ENCODE measurements at regions not wholly inside any gene's neighbourhood (a gene's known extent, or its start where the extent isn't known, plus 50 kb on each side); places are given as distances from the start of the nearest gene placed in this dataset.

- no peak overlapping the region for H3K27ac Mint-ChIP-seq
Measured at GRCh38 chr11:134923441-134923840, 511.4 kb upstream of the B3GAT1 start.

GRCh38 chr11:134921938-134922337, 509.9 kb upstream of the B3GAT1 start:
- no peak overlapping the region for H3K27ac Mint-ChIP-seq

More at GRCh38 chr11:134923441-134923840, 511.4 kb upstream of the B3GAT1 start:
- Mint-ChIP-seq H3K9me3 (no peaks in the 10 kb centered on the region), H3K4me1 (no peaks in the 10 kb centered on the region), H3K4me3 (no peak overlapping the region), H3K36me3 (no peaks in the 10 kb centered on the region), H3K27me3 (peaks cover 13% of the 10 kb centered on the region)

GRCh38 chr11:134920851-134921608, 509.0 kb upstream of the B3GAT1 start:
- Mint-ChIP-seq H3K27ac (no peak overlapping the region), H3K4me1 (no peaks in the 10 kb centered on the region), H3K27me3 (peaks cover 13% of the 10 kb centered on the region), H3K4me3 (no peak overlapping the region), H3K36me3 (no peaks in the 10 kb centered on the region), H3K9me3 (no peaks in the 10 kb centered on the region)

More at GRCh38 chr11:134921938-134922337, 509.9 kb upstream of the B3GAT1 start:
- peaks cover 13% of the 10 kb centered on the region for H3K27me3 Mint-ChIP-seq
- H3K9me3 Mint-ChIP-seq: no peaks in the 10 kb centered on the region
- H3K4me1 Mint-ChIP-seq: no peaks in the 10 kb centered on the region
- no peak overlapping the region for H3K4me3 Mint-ChIP-seq
- no peaks in the 10 kb centered on the region for H3K36me3 Mint-ChIP-seq

- H3K9me3 Mint-ChIP-seq: no peaks in the 10 kb centered on the region
- no peaks in the 10 kb centered on the region for H3K36me3 Mint-ChIP-seq
- no peak overlapping the region for H3K4me3 Mint-ChIP-seq
- no peak overlapping the region for H3K27ac Mint-ChIP-seq
- peaks cover 12% of the 10 kb centered on the region for H3K27me3 Mint-ChIP-seq
- no peaks in the 10 kb centered on the region for H3K4me1 Mint-ChIP-seq
Measured at GRCh38 chr11:134916421-134917213, 504.6 kb upstream of the B3GAT1 start.

- Mint-ChIP-seq H3K4me3 (no peak overlapping the region), H3K27me3 (peaks cover 8% of the 10 kb centered on the region), H3K27ac (no peak overlapping the region), H3K9me3 (no peaks in the 10 kb centered on the region), H3K36me3 (no peaks in the 10 kb centered on the region), H3K4me1 (no peaks in the 10 kb centered on the region)
Measured at GRCh38 chr11:134915881-134916280, 503.8 kb upstream of the B3GAT1 start.

GRCh38 chr11:134915212-134915611, 503.2 kb upstream of the B3GAT1 start:
- no peaks in the 10 kb centered on the region for H3K36me3 Mint-ChIP-seq
- H3K27me3 Mint-ChIP-seq: peaks cover 5% of the 10 kb centered on the region
- H3K9me3 Mint-ChIP-seq: no peaks in the 10 kb centered on the region
- H3K27ac Mint-ChIP-seq: no peak overlapping the region
- H3K4me1 Mint-ChIP-seq: no peaks in the 10 kb centered on the region
- H3K4me3 Mint-ChIP-seq: no peak overlapping the region

GRCh38 chr11:134913999-134914590, 502.1 kb upstream of the B3GAT1 start:
- Mint-ChIP-seq H3K27me3 (peaks cover 4% of the 10 kb centered on the region), H3K9me3 (no peaks in the 10 kb centered on the region), H3K4me1 (no peaks in the 10 kb centered on the region), H3K27ac (no peak overlapping the region), H3K4me3 (no peak overlapping the region), H3K36me3 (no peaks in the 10 kb centered on the region)

GRCh38 chr11:134913391-134913790, 501.3 kb upstream of the B3GAT1 start:
- no peak overlapping the region for H3K27ac Mint-ChIP-seq
- no peaks in the 10 kb centered on the region for H3K9me3 Mint-ChIP-seq
- no peaks in the 10 kb centered on the region for H3K36me3 Mint-ChIP-seq
- H3K4me3 Mint-ChIP-seq: no peak overlapping the region
- no peaks in the 10 kb centered on the region for H3K4me1 Mint-ChIP-seq
- H3K27me3 Mint-ChIP-seq: peaks cover 4% of the 10 kb centered on the region

- Mint-ChIP-seq H3K4me1 (no peaks in the 10 kb centered on the region), H3K27me3 (peaks cover 4% of the 10 kb centered on the region), H3K36me3 (no peaks in the 10 kb centered on the region), H3K4me3 (no peak overlapping the region), H3K27ac (no peak overlapping the region), H3K9me3 (no peaks in the 10 kb centered on the region)
Measured at GRCh38 chr11:134911514-134912180, 499.6 kb upstream of the B3GAT1 start.

GRCh38 chr11:134908583-134908982, 496.5 kb upstream of the B3GAT1 start:
- no peaks in the 10 kb centered on the region for H3K9me3 Mint-ChIP-seq
- H3K4me1 Mint-ChIP-seq: no peaks in the 10 kb centered on the region
- no peaks in the 10 kb centered on the region for H3K36me3 Mint-ChIP-seq
- peaks cover 11% of the 10 kb centered on the region for H3K27me3 Mint-ChIP-seq
- H3K4me3 Mint-ChIP-seq: no peak overlapping the region
- no peak overlapping the region for H3K27ac Mint-ChIP-seq

GRCh38 chr11:134907636-134908035, 495.6 kb upstream of the B3GAT1 start:
- Mint-ChIP-seq H3K27me3 (peaks cover 9% of the 10 kb centered on the region), H3K27ac (no peak overlapping the region), H3K36me3 (no peaks in the 10 kb centered on the region), H3K9me3 (no peaks in the 10 kb centered on the region), H3K4me3 (no peak overlapping the region), H3K4me1 (no peaks in the 10 kb centered on the region)

GRCh38 chr11:134906356-134906955, 494.4 kb upstream of the B3GAT1 start:
- no peak overlapping the region for H3K4me3 Mint-ChIP-seq
- H3K27ac Mint-ChIP-seq: no peak overlapping the region
- no peaks in the 10 kb centered on the region for H3K36me3 Mint-ChIP-seq
- no peaks in the 10 kb centered on the region for H3K4me1 Mint-ChIP-seq
- no peaks in the 10 kb centered on the region for H3K9me3 Mint-ChIP-seq
- peaks cover 14% of the 10 kb centered on the region for H3K27me3 Mint-ChIP-seq

GRCh38 chr11:134905928-134906327, 493.9 kb upstream of the B3GAT1 start:
- no peak overlapping the region for H3K4me3 Mint-ChIP-seq
- peaks cover 14% of the 10 kb centered on the region for H3K27me3 Mint-ChIP-seq
- no peaks in the 10 kb centered on the region for H3K36me3 Mint-ChIP-seq
- H3K4me1 Mint-ChIP-seq: no peaks in the 10 kb centered on the region
- H3K9me3 Mint-ChIP-seq: no peaks in the 10 kb centered on the region
- no peak overlapping the region for H3K27ac Mint-ChIP-seq

- Mint-ChIP-seq H3K27me3 (peaks cover 14% of the 10 kb centered on the region), H3K4me1 (no peaks in the 10 kb centered on the region)
Measured at GRCh38 chr11:134905517-134905916, 493.5 kb upstream of the B3GAT1 start.

GRCh38 chr11:134904103-134904790, 492.2 kb upstream of the B3GAT1 start:
- Mint-ChIP-seq H3K36me3 (no peaks in the 10 kb centered on the region), H3K4me3 (no peak overlapping the region), H3K27me3 (peaks cover 17% of the 10 kb centered on the region), H3K4me1 (no peaks in the 10 kb centered on the region), H3K9me3 (no peaks in the 10 kb centered on the region), H3K27ac (no peak overlapping the region)

More at GRCh38 chr11:134905517-134905916, 493.5 kb upstream of the B3GAT1 start:
- no peaks in the 10 kb centered on the region for H3K36me3 Mint-ChIP-seq
- H3K9me3 Mint-ChIP-seq: no peaks in the 10 kb centered on the region
- H3K27ac Mint-ChIP-seq: no peak overlapping the region
- no peak overlapping the region for H3K4me3 Mint-ChIP-seq
